NCI-H2107 treated with DMSO at 0.1 percent for 48 hours (cell line): ENCODE measurements at regions not wholly inside any gene's neighbourhood (a gene's known extent, or its start where the extent isn't known, plus 50 kb on each side); places are given as distances from the start of the nearest gene placed in this dataset.

Experiments used
- DNase-seq: peaks from one replicate; lab custom pipeline; 2025; ENCODE audit not compliant: unreplicated experiment; lab: John Stamatoyannopoulos, UW

DNA sequence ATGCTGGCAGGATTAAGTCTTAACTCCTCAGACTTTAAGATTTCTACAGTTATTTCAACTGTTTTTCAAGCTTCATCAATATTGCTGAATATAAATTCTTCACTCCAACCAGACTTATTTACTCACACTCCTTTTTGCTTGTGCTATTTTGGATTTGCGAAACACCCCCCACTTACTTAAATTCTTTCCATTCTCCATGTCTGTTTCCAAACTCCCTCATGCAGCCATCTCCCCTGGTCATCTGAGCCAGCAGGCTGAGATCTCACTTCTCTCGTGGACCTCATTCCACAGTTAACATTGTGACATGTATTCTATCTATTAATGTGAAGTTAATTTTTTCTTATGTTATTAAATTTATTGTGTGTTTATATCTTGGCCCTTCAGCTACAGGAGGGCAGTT lies 188.9 kb upstream of the HDAC9 start:
- no peak for DNase-seq

DNA sequence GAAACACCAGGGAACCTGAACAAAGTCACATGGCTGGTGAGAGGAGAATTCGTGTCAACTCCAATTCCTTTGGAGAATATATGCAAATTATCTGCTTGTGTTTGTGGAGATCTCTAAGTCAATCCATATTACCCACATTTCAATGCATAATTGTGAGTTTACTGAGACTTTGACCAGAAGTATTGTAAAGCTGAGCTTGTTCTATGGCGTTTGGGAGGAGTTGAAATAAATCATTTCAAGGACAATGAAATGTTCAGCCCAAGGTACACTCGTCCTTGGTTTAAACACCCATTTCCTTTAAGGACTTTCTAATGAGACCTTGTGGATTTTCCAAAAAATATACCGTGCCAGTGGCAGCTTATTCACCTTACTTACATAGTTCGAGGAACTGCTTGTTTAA lies 186.6 kb upstream of the HDAC9 start:
- no peak for DNase-seq

DNA sequence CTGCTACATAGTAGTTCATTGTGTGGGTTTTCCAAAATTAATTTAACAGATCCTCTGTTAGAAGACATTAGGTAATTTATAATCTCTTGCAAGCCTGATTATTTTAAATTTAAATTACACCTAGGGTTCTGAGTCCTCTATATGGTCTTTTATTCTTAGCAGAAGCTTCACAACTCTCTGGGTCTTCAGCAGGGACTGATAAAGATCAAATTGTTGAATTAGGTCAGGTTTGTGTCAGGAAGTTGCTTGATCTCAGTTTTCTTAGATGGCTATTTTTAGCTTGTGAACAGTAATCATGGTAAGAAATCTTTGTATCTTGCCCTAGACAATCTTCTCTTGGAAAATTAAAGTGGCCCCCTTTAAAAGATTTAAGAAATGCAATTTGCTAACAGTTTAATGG lies 183.1 kb upstream of the HDAC9 start:
- DNase-seq, result no peak

DNA sequence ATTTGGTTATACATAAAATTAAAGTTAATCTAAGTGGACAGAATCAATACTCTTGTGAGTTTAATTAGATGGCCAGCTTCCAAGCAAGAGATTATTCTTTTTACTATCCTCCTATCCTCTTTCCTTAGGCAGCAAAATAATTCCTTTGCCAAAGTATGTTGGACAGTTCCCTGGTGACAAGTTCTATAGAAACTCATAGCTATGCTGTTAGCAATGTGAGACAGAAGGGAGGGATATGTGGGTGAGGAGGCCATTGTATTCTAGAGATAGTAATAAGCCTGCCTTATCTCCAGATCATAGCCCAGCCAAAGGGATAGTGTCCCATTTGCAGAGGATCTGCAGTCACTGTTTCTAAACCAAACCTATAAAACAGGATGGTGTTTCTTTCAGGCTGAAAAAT lies 181.6 kb upstream of the HDAC9 start:
- no peak for DNase-seq

DNA sequence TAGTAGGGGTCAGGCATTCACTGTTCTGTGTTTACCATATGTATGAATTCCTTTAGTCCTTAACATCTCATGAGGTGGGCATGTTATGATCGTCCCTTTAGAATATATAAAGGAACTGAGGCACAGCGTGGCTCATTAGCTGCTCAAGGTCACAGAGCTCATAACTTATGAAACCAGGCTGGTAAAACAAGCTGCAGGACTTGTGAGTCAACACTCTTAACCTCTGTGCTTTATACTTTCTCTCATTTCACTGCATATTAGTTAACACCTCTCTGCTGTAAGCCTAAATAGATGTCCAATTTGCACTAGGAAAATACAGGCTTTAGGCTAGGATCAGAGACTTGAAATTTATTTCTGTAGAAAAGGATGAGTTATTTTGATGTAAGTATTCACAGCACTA lies 180.3 kb upstream of the HDAC9 start:
- no peak for DNase-seq

DNA sequence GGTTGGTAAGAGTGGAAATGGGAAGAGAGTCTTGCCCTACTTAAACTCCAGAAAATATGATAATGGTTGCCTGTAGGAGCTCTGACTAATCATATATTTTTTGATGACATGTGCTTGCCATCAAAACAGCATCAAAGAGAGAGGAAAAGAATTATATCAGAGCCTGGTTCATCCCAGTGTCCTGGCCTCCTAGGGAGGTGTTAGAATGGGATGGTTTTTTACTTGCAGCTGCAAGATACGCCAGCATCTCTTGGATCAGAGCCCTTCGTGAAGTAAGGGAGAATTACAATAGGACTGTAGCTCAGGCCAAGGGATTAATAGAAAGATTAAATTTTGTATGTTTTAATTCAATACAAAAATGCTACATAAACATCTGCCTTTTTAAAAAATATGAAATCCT lies 177.6 kb upstream of the HDAC9 start:
- no peak for DNase-seq

DNA sequence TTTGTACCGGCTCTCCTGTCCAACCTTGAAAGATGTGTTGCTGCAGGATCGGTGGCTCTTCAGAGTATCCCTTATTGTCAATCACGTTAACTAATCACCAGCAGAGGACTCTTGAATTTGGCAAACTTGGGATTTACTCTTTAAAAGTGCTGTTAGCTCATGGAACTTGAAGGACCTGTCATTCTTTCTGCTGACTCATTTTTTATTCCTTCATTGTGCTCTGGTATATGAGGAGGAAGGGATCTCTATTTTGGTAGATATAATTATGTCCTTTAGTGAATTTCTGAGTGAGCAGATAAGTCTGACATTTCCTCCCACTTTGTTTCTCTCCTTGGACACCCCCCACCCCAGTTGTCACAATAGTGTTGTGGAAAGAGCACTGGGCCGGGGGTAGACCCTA lies 175.1 kb upstream of the HDAC9 start:
- DNase-seq, result no peak

DNA sequence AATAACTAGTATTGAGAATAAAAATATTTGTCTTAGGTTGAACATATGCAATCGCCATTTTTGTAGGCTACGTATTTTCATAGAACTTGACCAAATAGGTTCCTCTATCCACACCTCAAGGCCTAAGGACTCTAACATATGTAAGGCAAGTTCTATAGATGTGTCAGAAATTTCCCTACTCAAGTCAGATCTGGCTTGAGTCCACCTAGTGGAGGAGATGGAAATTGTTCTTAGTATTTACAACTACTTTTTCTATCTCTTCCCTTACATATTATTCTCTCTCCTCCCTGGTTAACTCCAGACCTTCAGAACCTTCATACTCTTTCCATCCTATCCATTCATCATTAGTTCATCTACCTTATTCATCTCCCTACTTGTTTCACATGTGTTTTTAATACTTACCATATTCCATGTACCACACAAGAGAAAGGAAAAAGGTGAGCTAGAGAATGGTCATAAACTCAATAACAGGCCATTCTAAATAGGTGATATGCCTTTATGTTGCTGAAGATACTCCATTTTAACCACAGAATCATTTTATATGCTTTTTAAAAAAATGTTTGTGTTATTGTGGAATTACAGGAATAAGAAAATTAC lies 174.5 kb upstream of the HDAC9 start:
- peak; percentile 45 for DNase-seq

DNA sequence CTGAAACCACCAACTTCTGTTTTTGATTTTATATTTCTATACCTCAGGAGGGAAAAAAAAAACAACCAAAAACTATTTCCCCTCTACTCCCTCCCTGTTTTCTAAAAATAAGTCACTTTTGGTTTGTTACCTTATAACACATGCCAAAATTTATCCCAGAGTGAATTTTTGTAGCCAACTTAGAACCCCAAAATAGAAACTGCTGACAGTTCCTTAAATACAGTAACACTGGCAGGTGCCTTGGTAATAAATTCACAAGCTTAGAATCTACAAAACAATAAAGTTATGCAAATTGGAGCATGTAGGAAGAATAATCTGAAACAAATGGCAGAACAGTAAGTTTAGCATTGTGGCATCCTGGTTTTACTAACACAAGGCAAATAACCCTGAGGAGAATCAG lies 165.0 kb upstream of the HDAC9 start:
- DNase-seq, result no peak

DNA sequence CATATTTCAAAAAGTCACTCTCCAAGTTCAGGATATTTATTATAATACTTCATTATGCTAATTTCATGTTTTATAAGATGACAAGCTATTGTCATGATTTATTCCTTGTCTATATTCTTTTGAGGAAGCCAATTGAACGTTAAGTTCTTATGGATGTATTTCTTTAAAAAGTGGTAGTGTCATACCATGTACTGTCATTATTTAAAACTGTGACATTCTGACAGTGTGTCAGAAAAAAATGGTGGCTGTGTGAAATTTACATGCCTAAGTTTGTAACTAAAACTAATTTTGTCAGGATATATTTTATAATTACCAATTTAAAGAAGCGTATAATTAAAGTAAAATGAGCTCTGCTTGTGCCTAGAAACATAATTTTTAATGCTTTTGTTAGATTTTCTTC lies 158.9 kb upstream of the HDAC9 start:
- no peak for DNase-seq

DNA sequence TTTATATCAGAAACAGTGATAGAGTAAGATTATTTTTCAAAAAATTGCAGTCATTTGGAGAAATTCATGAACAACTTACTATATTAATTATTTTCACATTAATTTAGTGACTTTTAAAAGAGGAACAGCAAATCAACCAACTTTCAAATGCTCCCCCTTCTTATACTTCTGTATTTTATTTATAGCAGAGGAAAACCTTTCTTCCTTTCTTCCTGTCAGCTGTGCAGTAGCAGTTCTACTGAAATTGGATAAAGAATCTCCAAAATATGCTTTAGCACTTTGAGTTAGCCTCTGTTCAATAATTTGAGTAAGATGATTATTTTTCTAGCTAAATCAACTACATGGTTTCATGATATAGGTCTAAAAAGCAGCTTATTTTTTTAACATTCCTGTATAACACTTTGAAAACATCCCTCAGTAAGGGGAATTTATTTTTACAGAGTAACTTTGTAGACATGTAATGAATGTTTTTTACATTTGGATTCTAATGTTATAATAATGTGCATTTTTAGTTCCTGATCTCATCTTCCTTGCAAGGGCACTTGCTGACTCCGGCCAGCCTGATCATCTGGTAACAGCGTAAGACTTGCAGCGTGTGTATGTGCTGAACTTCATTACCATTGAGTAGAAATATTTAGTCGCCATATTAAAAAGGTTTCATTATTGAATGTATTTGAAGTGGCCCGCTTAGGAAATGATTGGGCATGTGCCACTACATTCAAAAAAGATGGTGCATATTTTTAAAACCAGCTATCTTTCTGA lies 158.3 kb upstream of the HDAC9 start:
- no peak for DNase-seq

DNA sequence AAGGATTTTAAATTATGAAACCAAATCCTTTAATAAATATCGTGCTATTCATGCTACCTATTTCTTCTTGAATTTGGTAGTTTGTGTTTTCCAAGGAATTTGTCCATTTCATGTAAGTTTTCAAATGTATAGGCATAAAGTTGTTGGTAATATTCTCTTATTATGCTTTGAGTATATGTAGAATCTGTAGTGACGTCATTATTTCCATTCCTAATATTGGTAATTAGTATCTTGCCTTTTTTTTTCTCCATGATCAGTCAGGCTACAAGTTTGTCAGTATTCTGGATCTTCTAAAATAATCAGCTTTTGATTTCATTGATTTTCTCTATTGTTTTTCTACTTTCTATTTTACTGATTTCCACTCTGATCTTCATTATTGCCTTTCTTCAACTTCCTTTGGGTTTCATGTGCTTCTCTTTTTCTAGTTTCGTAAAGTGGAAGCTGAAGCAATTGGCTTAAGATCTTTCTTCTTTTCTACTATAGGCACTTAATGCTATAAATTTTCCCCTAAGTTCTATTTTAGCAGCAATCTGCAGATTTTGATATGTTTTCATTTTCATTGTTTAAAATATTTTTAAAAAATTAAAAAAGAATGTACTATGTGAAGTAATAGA lies 156.5 kb upstream of the HDAC9 start:
- no peak for DNase-seq

DNA sequence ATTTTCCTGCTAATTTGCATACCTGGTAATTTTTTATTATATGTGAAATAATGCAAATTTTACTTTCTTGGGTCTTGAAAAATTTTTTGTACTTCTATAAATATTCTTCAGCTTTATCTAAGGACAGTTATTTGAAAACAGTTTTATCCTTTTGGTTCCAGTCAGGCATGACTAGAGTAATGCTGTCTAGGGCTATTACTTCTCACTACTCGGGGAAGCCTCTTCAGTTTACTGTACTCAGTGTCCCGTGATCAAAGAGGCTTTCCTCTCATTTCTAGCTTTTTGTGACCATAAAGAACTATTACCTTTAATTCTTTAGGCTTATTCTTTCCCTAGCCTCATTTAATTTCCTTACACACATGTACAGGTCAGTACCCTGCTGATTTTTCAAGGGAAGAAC lies 153.8 kb upstream of the HDAC9 start:
- no peak for DNase-seq

DNA sequence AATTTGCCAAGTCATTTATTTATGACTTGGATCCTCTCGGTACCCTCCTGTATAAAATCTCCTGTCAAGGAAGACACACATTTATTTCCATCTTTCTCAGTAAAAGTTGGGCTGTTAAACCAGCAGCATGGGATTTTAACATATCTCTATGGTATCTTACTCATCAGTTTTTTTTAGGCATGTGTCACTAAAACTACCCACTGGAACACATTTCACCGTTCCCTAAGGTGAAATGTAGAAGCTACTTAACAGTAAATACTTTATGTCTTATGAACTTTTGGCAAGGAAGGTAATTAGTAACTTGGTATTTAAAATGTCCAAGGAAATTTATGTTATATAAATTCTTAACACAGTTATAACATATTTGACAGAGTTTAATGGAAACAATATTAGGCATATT lies 152.5 kb upstream of the HDAC9 start:
- DNase-seq, result no peak

DNA sequence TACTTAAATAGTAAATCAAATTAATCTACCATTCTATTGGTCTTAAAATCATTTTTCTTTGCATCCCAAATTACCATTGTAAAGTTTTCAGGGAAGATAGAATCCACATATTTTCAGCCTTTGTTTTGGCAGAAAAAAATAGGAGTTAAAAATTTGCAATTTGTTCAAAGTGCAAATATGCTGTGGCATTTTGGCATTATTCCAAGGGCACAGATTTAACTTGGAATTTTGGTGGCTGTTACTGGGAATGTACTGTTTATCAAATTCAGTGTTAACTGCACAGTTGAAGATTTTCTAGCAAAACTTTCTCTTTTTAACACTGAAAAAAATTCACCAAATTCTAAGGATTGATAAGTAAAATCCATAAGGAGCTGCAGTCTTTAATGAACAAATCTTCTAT lies 151.0 kb upstream of the HDAC9 start:
- DNase-seq, result no peak

DNA sequence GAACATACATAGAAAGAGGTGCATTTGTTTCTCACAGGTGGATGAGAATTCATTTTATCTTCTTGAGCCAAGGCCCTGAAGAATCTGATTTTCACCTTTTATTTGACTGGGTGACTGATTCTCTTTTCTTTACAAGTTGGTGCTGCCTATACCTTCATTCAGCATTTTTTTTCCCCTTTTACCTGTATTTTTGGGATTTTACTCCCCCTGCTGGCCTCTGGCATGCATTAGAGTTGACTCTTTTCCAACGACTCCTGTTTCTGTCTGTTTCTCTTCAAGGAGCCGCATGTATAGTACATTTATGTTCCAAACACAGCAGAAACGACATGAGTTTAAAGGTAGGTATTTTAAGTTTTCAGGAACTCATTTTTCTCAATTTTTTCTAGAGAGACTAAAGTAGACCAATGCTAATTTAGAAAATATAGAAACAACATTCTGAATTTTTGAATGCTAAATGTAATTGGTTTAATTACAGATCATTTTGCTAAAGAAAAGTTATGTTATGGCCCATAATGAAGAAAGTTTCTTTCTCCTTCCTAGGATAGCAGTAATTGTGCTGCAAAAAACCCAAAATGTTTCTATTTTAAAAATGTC lies 149.8 kb upstream of the HDAC9 start:
- DNase-seq, result peak; percentile 48

DNA sequence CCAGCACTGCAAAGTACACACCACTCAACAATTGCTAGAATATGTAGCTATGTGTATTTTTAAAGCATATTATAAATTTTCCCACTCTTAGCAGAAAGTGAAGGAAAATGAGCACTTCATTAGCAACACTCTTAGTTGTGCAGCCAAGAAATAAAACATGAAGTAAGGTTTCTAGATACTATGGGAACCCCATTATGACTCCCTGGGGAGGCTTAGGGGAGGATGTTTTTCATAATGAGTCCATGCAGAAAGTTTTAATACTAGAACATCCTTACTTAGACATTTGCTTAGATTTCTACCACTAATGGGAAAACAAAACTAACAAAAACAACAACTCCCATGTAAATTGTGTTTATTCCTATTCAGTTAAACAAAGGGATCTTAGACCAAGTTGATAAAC lies 148.4 kb upstream of the HDAC9 start:
- no peak for DNase-seq

DNA sequence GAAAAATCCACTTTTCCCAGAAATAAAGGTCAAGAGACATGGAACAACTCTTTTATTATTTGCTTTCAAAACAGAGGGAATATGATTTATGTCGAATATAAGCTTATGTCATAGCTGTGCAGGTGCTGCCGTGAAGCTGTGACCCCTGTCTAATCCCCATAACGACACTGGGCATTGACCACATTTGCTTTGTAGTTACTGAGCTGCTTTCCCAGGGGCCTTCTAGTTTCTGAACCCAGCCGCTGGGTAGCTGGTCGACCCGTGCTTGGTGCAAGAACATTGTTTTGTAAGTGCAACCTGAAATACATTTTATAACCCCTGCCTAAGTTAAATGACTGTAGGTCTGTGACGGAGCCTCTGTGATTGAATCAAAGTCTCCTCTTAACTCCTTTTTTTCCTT lies 144.9 kb upstream of the HDAC9 start:
- DNase-seq, result no peak

DNA sequence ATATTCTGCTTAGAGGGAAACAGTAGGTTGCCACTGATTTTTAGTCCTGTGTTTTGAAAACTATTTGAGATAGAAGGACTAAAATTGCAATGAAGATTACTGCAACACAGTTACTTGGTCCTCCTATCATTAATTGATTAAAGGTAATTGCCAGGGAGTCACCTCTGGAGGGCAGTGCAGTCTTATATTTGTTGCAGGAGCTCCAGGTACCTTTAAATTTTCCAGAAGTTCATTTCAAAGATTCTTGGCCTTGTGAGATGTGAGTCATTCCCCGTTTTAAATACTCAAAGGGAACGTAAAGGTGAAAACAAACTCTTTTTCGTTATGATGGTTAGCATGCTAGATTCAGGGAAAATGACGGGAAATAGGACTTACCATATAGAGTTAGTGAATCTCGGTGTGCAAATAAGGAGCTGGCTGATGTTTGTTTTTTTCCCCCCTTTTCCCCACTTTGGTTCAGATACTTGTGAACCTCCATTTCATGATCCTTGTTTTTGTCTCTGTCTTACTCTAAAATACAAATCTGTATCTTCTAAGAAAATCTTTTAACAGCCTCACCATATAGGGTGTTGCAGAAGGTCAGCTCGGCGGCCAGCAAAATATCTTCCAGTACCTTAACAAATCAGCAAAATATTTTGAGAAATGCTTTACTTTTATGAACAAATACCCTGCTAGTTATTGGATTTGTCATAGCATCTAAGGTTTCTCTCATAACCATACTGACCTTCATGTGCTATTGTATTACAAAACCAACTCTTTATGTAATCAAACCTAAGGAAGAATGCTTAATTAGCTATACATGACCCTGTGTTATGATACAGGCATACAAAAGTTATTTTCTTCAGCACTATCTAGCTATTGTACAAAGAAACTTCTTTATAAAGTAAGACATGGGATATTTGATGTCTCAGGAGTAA lies 143.0 kb upstream of the HDAC9 start:
- peak; percentile 81 for DNase-seq

DNA sequence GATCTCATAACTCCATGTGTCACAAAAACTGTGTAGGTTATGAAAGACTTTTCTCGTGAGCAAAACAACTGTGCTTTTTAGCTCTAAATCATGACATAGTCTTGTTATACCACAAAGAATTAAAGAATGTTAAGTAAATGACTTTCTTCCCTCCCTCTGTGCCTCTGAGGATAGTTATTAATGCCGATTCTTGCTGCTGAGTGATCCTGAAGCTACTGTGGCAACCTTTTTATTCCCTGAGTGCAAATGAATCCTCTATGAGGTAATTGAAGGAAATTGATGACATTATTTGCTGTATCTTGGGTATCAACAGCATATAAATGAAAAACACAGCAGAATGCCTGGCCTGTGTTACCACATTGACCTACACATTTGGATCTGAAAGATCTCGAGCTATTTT lies 142.2 kb upstream of the HDAC9 start:
- no peak for DNase-seq
